CD4-positive, alpha-beta T cell treated with Interleukin-17A for 4 hours (primary cell): ENCODE measurements at regions not wholly inside any gene's neighbourhood (a gene's known extent, or its start where the extent isn't known, plus 50 kb on each side); places are given as distances from the start of the nearest gene placed in this dataset.
A peak's percentile ranks its signal among the peaks of the same experiment; 100 is the strongest.

Experiments
- DNase-seq: peaks from one replicate; pipeline ENCODE4 v3.0.0-alpha.2; 2020; ENCODE audit warnings: mixed read lengths

DNA sequence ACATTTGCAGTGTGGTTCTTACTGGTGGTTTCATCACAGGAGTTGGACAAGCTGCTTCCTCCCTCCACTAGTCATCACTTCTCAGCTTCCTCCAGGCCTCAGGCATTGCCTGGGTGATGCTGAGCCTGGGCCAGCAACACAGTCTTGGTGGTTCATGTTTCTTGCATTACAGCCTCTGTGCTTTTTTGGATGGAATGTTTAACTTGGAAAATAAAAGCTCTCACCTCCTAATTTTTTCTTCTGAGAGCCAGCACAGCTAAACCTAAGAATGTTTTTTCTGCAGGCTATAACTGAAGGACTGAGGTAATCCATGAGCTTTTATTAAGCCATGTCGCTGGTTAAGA, 66.1 kb upstream of the RHOU start:
- no peak for DNase-seq

DNA sequence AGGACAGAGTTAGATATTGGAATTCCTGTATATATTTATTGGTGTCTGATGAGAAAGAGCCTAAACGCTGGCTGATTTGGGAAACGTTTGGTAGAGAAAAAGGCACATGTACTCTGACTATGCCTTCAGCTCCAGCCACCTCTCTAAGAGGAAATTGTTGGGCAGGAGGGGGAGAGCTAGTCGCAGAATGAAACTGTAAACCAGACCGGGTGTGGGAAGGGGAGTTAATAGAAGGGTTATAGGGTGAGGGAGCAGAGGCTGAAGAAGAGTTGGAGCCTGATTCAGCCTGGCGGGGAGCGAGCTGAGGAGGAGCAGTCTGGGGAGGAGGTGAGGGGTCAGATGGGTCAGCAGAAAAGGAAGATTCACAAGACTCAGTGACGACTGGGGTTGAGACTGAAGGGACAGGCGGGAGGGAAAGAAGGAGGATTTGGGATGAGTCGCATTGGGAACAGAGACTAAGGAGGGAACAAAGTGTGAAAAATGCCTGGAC, 54.2 kb upstream of the RHOU start:
- DNase-seq: peak; percentile 23

DNA sequence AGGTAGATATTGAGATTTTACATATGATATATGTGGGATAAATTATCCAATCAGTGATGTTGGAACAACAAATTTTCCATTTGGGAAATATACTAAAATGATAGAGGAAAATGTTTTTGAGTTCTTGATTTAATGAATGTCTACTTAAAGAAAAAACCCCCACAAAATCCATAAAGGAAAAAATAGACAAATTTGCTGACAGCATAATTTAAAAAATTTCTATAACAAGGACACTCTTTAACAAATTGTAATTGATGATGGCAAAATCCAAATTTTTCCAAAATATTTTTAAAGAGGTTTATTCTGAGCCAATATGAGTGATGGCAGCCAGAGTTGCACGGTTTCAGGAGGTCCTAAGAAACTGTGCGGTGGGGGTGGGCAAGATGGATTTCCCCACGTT, 51.9 kb upstream of the RHOU start:
- DNase-seq: no peak

DNA sequence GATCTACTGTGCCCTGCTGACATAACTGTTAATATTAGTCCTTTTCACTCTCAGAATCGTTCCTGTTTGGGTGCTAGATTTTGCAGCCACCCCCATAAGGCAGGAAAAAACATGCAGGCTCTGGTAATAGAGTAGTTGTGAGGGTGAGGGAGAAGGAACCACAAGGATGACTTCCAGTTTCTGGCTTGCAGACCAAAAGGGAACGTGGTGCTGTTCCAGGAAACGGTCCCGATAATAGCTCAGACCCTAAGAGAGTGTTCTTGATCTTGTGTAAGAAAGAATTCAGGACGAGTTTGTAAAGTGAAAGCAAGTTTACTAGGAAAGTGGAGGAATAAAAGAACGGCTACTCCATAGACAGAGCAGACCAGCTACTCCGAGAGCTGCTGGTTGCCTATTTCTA, 50.7 kb upstream of the RHOU start:
- no peak for DNase-seq

DNA sequence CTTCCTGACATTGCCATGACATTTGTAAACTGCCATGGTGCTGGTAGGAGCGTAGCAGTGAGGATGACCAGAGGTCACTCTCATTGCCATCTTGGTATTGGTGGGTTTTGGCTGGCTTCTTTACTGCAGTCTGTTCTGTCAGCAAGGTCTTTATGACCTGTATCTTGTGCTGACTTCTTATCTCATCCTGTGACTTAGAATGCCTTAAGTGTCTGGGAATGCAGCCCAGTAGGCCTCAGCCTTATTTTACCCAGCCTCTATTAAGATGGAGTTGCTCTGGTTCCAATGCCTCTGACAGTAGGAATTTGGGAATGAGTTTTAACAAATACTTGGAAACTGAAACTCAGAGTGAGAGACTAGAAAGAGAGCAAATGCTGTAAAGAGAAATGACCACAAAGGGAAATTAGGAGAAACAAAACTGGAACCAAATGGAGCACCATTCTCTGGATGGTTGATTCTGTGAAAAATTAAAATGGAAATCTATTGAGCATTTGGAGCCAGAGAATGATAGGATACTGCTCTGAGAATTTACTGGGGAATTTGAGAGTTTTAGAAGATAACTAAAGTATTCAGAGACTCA, 50.1 kb upstream of the RHOU start:
- DNase-seq: no peak
